HAP-1 (cell line): ENCODE measurements at regions not wholly inside any gene's neighbourhood (a gene's known extent, or its start where the extent isn't known, plus 50 kb on each side); places are given as distances from the start of the nearest gene placed in this dataset.

Source experiments
- DNase-seq, 2 experiments: peaks; one replicate each; pipeline ENCODE4 v3.0.0-alpha.2; 2016 to 2020; ENCODE audit warnings: low spot score in 2 of 2
- H3K27me3 ChIP-seq: fragments of 250-450 bp; sonication (Bioruptor Pico); 2 replicates; pipeline ENCODE4 v1.5.1; 2020; ENCODE audit warnings: low read depth, mild to moderate bottlenecking, moderate library complexity
- H3K36me3 ChIP-seq: fragments of 250-450 bp; sonication (Bioruptor Pico); replicated peaks from 2 replicates; pipeline ENCODE4 v1.5.1; 2020; ENCODE audit warnings: mild to moderate bottlenecking
- H3K4me1 ChIP-seq: fragments of 250-450 bp; sonication (Bioruptor Pico); 2 replicates; pipeline ENCODE4 v1.5.1; 2020; ENCODE audit warnings: mild to moderate bottlenecking
- H3K4me3 ChIP-seq: fragments of 250-450 bp; sonication (Bioruptor Pico); 2 replicates; pipeline ENCODE4 v1.5.1; 2020; ENCODE audit warnings: mild to moderate bottlenecking, moderate library complexity
- H3K9me3 ChIP-seq: fragments of 250-450 bp; sonication (Bioruptor Pico); 2 replicates; pipeline ENCODE4 v1.5.1; 2020; ENCODE audit warnings: mild to moderate bottlenecking, moderate library complexity
- in situ Hi-C: fragments of 300-500 bp; cut with MboI; formaldehyde crosslinking; loops from 3 replicates; pipeline ENCODE4 v1.14.3; 2020; ENCODE audit warnings: low sequenced_read_pairs, inconsistent platforms, mixed read lengths

DNA sequence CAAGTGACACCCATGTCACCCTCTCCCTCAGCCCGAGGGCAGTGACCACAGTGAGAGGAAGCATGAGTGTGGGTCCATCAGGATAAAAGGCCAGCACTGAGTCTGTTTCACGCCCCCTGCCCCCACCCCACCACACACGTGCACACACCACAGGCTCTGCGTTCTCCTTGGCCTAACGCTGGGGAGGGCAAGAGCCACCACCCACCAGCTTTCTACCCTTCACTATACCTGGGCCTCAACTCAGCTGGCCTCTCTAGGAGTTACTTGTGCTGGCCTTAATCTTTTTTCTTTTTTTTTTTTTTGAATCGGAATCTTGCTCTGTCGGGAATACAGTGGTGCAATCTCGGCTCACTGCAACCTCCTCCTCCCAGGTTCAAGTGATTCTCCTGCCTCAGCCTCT lies 140.5 kb downstream of the ZFP36L2 start:
- Histone ChIP-seq H3K27me3 (no peaks in the 10 kb centered on the region), H3K9me3 (no peaks in the 10 kb centered on the region; the same call in 1 of the 2 replicates), H3K36me3 (no peaks in the 10 kb centered on the region), H3K4me1 (no peaks in the 10 kb centered on the region), H3K4me3 (no peak overlapping the region)
- in situ Hi-C loops = no loop called here
- DNase-seq = no peak

- in situ Hi-C loops = no loop called here
- no peaks in the 10 kb centered on the region; the same call in 1 of the 2 replicates for H3K9me3 ChIP-seq
- no peak overlapping the region for H3K4me3 ChIP-seq
- no peaks in the 10 kb centered on the region for H3K27me3 ChIP-seq
- H3K4me1 ChIP-seq = no peaks in the 10 kb centered on the region
- no peaks in the 10 kb centered on the region for H3K36me3 ChIP-seq
- no peak for DNase-seq
Measured at GRCh38 chr2:43085505-43085904, 140.9 kb downstream of the ZFP36L2 start.

DNA sequence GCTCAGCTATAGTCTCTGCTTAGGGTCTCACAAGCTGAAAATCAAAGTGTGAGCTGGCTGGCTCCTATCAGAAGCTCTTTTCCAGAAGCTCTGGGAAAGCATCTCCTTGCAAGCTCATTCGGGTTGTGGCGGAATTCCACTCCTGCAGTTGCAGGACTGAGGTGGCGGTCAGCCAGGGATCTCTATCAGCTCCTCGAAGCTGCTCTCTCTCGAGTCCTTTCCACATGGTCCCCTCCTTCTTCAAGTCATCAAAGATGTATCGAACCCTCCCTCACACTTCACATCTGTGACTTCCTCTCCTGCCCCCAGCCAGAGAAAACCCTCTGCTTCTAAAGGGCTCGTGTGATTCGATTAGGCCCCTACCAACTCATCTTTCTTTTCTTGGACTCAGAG lies 141.7 kb downstream of the ZFP36L2 start:
- in situ Hi-C loops = no loop called here
- H3K4me1 ChIP-seq = no peaks in the 10 kb centered on the region

DNA sequence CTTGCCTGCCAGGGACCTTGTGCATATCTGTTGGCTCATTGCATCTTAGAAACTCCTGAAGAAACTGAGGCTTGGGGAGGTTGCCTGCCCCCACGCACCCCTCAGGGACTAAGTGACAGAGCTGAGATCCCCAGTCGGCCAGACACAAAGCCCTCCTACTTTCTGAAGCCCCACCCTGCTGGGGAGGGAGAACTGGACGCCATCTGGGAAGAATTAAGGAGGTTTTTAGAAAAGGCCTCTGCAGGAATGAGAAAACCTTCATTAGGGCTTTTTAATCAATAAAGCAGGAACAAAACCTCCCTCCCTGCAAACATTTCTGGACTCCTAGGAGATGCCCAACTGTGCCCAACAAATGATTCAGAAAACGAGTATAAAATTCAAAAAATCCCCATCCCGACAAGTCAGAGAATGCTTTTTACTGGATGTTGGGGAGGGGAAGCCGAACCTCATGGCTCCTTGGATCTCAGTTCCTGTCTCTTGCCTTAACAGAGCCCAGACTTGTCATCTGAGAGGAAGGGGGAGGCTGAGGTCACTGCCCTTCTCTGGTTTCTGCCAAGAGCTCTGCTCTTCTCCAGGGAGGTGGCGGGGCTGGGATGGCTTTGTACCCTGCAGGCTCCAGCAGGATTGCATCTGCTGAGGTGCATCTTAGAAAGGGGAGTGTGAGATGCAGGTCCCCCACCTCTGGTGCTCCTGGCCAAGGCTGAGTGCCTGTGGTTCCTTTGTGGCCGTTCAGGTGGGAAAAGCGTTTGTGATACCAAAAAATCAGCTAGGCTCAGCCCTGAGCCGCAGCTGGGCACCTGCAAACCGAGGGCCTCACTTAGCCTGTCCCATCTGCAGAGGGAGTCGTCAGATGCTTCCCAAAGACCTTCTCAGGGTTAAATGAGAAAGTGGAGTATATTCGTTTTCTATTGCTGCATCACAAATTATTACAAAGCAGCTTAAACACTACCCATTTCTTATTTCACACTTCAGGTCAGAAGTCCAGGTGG lies 142.4 kb downstream of the ZFP36L2 start:
- Histone ChIP-seq H3K4me3 (no peak overlapping the region), H3K4me1 (no peaks in the 10 kb centered on the region), H3K36me3 (no peaks in the 10 kb centered on the region), H3K9me3 (no peaks in the 10 kb centered on the region), H3K27me3 (no peaks in the 10 kb centered on the region)
- DNase-seq = no peak
- in situ Hi-C loops = no loop called here

More for the DNA sequence above, 141.7 kb downstream of the ZFP36L2 start:
- Histone ChIP-seq H3K36me3 (no peaks in the 10 kb centered on the region), H3K27me3 (no peaks in the 10 kb centered on the region), H3K9me3 (no peaks in the 10 kb centered on the region), H3K4me3 (no peak overlapping the region)
- no peak for DNase-seq

DNA sequence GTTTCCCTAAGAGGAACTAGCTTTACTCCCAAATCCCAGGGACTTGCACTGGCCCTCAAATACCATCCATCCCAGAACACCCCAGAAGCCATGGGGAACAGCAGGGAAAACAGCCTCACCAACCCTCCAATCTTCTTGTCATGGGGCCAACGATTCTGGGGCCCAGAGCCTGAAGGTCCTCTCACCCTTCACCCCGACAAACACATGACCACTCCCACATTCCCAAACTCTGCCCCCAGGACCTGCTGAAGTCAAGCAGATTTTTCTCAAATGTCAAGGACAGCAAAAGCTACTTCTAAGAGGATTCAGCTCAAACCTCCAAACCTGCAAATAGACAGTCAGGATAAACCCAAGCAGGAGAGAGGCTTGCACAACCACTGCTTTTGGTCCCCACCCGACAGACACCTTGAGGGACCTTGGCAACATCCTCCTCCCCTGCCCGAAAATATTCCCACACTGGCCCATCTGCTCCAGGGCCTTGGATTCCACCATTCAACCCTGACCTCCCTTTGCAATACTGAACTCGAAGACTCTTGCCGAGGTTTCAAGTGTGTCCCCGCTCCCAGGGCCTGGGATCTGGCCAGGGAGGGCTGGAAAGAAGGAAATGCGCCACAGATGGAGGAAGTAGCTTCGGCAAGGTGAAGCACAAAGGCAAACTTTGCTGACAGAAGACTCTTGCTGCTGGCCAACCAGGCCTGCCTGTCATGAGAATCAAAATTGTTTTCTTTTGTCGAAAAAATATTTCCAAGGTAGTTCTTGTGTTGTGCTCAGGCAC lies 143.3 kb downstream of the ZFP36L2 start:
- Histone ChIP-seq H3K4me1 (no peaks in the 10 kb centered on the region), H3K9me3 (no peaks in the 10 kb centered on the region), H3K27me3 (no peaks in the 10 kb centered on the region), H3K4me3 (no peak overlapping the region), H3K36me3 (no peaks in the 10 kb centered on the region)
- no peak for DNase-seq
- in situ Hi-C loops = no loop called here

GRCh38 chr2:43082111-43082894 lies 144.1 kb downstream of the ZFP36L2 start:
- no peak for DNase-seq
- Histone ChIP-seq H3K36me3 (no peaks in the 10 kb centered on the region), H3K4me1 (no peaks in the 10 kb centered on the region), H3K27me3 (no peaks in the 10 kb centered on the region), H3K9me3 (no peaks in the 10 kb centered on the region), H3K4me3 (no peak overlapping the region)
- in situ Hi-C loops = no loop called here

GRCh38 chr2:43081131-43081765 lies 145.2 kb downstream of the ZFP36L2 start:
- Histone ChIP-seq H3K4me3 (no peak overlapping the region), H3K9me3 (no peaks in the 10 kb centered on the region), H3K36me3 (no peaks in the 10 kb centered on the region), H3K27me3 (no peaks in the 10 kb centered on the region), H3K4me1 (no peaks in the 10 kb centered on the region)
- in situ Hi-C loops = no loop called here
- no peak for DNase-seq

DNA sequence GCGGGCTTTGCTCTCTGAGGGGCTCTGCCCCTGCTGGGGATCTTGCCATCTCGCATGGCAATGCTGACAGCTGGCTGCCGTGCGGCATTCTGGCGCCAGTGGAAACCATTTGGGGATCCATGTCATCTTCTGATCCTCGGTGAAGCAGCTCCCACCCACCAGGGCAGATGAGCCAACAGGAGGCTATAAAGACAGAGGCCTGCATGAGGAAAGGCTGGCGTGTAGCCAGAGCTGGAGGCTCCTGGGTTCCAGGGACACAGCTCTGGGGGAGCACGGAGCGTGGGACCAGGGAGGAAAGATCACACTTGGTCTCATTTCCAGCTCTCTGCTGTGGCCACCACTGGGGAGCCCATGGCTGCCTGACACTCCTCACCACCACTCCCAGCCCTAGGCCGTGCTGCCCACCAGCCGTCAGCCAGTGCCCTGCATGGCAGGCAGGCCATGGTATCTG lies 145.8 kb downstream of the ZFP36L2 start:
- no peak for DNase-seq
- in situ Hi-C loops = no loop called here
- H3K4me1 ChIP-seq = no peaks in the 10 kb centered on the region

DNA sequence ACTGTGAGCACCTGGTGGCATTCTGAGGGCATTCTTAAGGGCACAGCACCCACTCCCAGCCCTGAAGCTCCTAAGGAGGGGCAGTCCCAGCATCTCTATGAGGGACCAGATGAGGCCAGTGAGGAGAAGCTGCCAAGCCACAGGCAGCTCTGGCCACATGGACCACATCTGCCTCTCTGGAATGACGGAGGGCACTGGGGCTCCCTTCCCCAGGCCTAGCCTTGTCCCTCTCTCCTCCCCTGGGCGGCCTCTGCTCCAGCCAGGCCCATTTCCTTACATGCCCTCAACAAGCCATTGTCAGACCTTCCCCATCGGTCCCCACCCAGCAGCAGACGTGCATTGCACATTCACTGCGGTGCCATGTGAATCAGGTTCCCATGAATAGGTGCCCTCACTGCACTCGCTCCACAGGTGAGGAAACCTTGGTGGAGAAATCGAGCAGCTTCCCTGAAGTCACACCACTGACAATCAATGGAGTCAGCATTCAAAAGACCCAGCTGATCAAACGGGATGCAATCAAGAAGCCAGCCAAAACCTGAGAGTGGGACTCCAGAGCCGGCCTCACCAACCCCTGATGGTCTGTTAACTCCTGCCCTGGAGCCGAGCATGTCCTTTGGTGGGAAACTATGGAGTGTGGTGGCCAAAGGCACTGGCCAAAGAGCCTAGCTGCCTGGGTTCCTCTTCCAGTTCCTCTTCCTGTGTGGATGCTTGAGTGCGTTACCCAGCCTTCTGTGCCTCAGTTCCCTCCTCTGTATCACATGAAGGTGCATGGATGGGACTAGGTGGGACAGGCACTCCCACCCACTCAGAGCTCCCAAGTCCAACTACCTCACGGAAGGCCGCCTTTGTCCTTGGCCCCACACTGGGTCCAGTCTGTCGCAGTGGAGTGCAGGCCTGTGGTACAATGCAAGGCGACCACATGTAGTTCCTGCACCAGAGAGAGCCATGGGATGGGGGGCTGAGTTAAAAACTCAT lies 147.3 kb downstream of the ZFP36L2 start:
- no peak overlapping the region for H3K4me3 ChIP-seq
- no peak for DNase-seq
- H3K9me3 ChIP-seq = no peaks in the 10 kb centered on the region
- no peaks in the 10 kb centered on the region for H3K36me3 ChIP-seq
- in situ Hi-C loops = no loop called here
- H3K27me3 ChIP-seq = no peaks in the 10 kb centered on the region
- H3K4me1 ChIP-seq = no peaks in the 10 kb centered on the region

More for the DNA sequence above, 145.8 kb downstream of the ZFP36L2 start:
- Histone ChIP-seq H3K27me3 (no peaks in the 10 kb centered on the region), H3K4me3 (no peak overlapping the region), H3K9me3 (no peaks in the 10 kb centered on the region), H3K36me3 (no peaks in the 10 kb centered on the region)

DNA sequence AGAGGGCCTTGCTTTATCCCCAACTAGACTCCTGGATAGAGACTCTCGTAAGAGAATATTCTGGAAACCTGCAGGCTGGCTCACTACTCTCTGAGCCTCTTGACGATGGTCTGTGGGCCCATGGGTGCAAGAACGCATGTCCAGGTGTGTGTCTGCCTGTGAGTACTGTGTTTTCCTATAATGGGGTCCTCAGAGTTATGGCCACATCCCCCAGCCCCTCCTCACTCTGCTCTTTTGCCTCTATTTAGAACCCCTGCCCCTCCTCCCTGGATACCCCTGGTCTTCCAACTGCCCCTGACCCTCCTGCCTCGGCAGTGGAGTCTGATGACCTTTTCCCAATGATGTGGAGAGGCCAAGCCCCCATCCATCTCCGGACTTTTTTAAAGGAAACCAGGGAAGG lies 148.1 kb downstream of the ZFP36L2 start:
- H3K4me3 ChIP-seq = no peak overlapping the region
- DNase-seq = no peak
- in situ Hi-C loops = no loop called here
- H3K9me3 ChIP-seq = no peaks in the 10 kb centered on the region
- H3K27me3 ChIP-seq = no peaks in the 10 kb centered on the region
- no peaks in the 10 kb centered on the region for H3K36me3 ChIP-seq
- H3K4me1 ChIP-seq = no peaks in the 10 kb centered on the region

DNA sequence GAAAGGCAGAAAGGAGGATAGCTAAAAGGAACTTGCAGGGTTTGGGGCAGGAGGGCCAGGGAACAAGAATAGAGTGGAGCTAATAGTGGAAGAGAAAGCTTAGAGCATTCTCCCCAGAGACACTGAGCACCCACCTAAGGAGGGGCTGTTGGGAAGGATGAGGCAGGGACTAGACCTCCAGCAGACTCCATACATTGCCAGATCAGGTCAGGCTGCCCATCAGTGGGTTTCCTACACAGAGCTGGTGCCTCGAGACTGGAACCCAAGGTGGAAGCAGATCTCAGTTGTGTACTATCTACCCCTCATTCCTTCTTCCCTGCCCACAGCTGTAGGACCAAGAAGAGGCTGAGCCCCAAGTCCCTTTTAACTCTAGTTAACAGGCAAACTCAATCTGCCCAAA lies 148.5 kb downstream of the ZFP36L2 start:
- in situ Hi-C loops = no loop called here
- no peak for DNase-seq
- H3K4me1 ChIP-seq = no peaks in the 10 kb centered on the region
- no peaks in the 10 kb centered on the region for H3K36me3 ChIP-seq
- no peak overlapping the region for H3K4me3 ChIP-seq
- no peaks in the 10 kb centered on the region for H3K27me3 ChIP-seq
- no peaks in the 10 kb centered on the region for H3K9me3 ChIP-seq

- Histone ChIP-seq H3K4me1 (no peaks in the 10 kb centered on the region), H3K27me3 (no peaks in the 10 kb centered on the region), H3K36me3 (no peaks in the 10 kb centered on the region), H3K9me3 (no peaks in the 10 kb centered on the region), H3K4me3 (no peak overlapping the region)
- DNase-seq = no peak
- in situ Hi-C loops = no loop called here
Measured at GRCh38 chr2:43076676-43077075, 149.7 kb downstream of the ZFP36L2 start.
